Activated CD4-positive, alpha-beta memory T cell treated with anti-CD3 and anti-CD28 coated beads, Interleukin-2, amount 10 ng/mL, durations not matched to agents 7 days and 5 days (primary cell): ENCODE measurements at regions not wholly inside any gene's neighbourhood (a gene's known extent, or its start where the extent isn't known, plus 50 kb on each side); places are given as distances from the start of the nearest gene placed in this dataset.
"Not testable (repeated sequence)": the region's sequence is repeated elsewhere in the genome, so short reads cannot be mapped to it uniquely, and the experiment has no call there.

ENCODE experiments used
- CTCF ChIA-PET: fragments of 350-600 bp; sonication (Branson Sonifier 250); formaldehyde crosslinking; loops from one replicate; lab custom pipeline; 2021; ENCODE audit warnings: antibody characterized with exemption, inconsistent platforms; lab: Charles Lee
- POLR2A ChIA-PET: fragments of 350-600 bp; sonication (Branson Sonifier 250); formaldehyde crosslinking; loops from one replicate; lab custom pipeline; 2021; ENCODE audit warnings: antibody characterized with exemption; lab: Charles Lee
- DNase-seq: peaks from one replicate; pipeline ENCODE4 v3.0.0-alpha.2; 2020
- H3K27ac Mint-ChIP-seq: one replicate; pipeline ENCODE4 v1.8.0; 2021; ENCODE audit warnings: mild to moderate bottlenecking, mixed read lengths
- H3K27me3 Mint-ChIP-seq: one replicate; pipeline ENCODE4 v1.8.0; 2021; ENCODE audit warnings: mixed read lengths
- H3K36me3 Mint-ChIP-seq: one replicate; pipeline ENCODE4 v1.8.0; 2021; ENCODE audit warnings: low read depth, mixed read lengths
- H3K4me1 Mint-ChIP-seq: one replicate; pipeline ENCODE4 v1.8.0; 2021; ENCODE audit warnings: mixed read lengths
- H3K4me3 Mint-ChIP-seq: one replicate; pipeline ENCODE4 v1.8.0; 2021; ENCODE audit warnings: mild to moderate bottlenecking, mixed read lengths
- H3K9me3 Mint-ChIP-seq: one replicate; pipeline ENCODE4 v1.8.0; 2021; ENCODE audit warnings: mixed read lengths

GRCh38 chr2:150323071-150323470, 164.4 kb downstream of the RND3 start:
- H3K27me3 Mint-ChIP-seq, POLR2A ChIA-PET, DNase-seq, H3K27ac Mint-ChIP-seq, CTCF ChIA-PET, H3K4me3 Mint-ChIP-seq, H3K4me1 Mint-ChIP-seq, H3K9me3 Mint-ChIP-seq, H3K36me3 Mint-ChIP-seq: not testable (repeated sequence)

- H3K9me3 Mint-ChIP-seq, result peaks cover 6% of the 10 kb centered on the region
- ChIA-PET POLR2A (no interaction called here), CTCF (no interaction called here)
- H3K27ac Mint-ChIP-seq, result no peak overlapping the region
- DNase-seq, result no peak
- no peaks in the 10 kb centered on the region for H3K36me3 Mint-ChIP-seq
- H3K4me3 Mint-ChIP-seq, result no peak overlapping the region
- H3K4me1 Mint-ChIP-seq, result no peaks in the 10 kb centered on the region
- H3K27me3 Mint-ChIP-seq, result no peaks in the 10 kb centered on the region
Measured at GRCh38 chr2:150320608-150321007, 166.9 kb downstream of the RND3 start.

- Mint-ChIP-seq H3K4me1 (no peaks in the 10 kb centered on the region), H3K27ac (no peak overlapping the region), H3K36me3 (no peaks in the 10 kb centered on the region), H3K9me3 (peaks cover 6% of the 10 kb centered on the region), H3K27me3 (no peaks in the 10 kb centered on the region), H3K4me3 (no peak overlapping the region)
- CTCF ChIA-PET, result no interaction called here
- POLR2A ChIA-PET, result no interaction called here
- DNase-seq, result no peak
Measured at GRCh38 chr2:150319658-150320555, 167.6 kb downstream of the RND3 start.

- H3K9me3 Mint-ChIP-seq, result peaks cover 9% of the 10 kb centered on the region
- no peaks in the 10 kb centered on the region for H3K36me3 Mint-ChIP-seq
- no peak for DNase-seq
- no peaks in the 10 kb centered on the region for H3K4me1 Mint-ChIP-seq
- ChIA-PET CTCF (no interaction called here), POLR2A (no interaction called here)
- no peak overlapping the region for H3K4me3 Mint-ChIP-seq
- no peak overlapping the region for H3K27ac Mint-ChIP-seq
- H3K27me3 Mint-ChIP-seq, result no peaks in the 10 kb centered on the region
Measured at GRCh38 chr2:150319085-150319484, 168.4 kb downstream of the RND3 start.

- POLR2A ChIA-PET, result no interaction called here
- DNase-seq, result no peak
- no peak overlapping the region for H3K27ac Mint-ChIP-seq
- no peaks in the 10 kb centered on the region for H3K4me1 Mint-ChIP-seq
- no peak overlapping the region for H3K4me3 Mint-ChIP-seq
- no peaks in the 10 kb centered on the region for H3K36me3 Mint-ChIP-seq
- CTCF ChIA-PET, result no interaction called here
- H3K9me3 Mint-ChIP-seq, result peaks cover 12% of the 10 kb centered on the region
- H3K27me3 Mint-ChIP-seq, result no peaks in the 10 kb centered on the region
Measured at GRCh38 chr2:150312271-150312670, 175.2 kb downstream of the RND3 start.

- H3K4me1 Mint-ChIP-seq, result no peaks in the 10 kb centered on the region
- POLR2A ChIA-PET, result no interaction called here
- CTCF ChIA-PET, result no interaction called here
- no peak for DNase-seq
- no peak overlapping the region for H3K27ac Mint-ChIP-seq
- H3K4me3 Mint-ChIP-seq, result no peak overlapping the region
- H3K27me3 Mint-ChIP-seq, result no peaks in the 10 kb centered on the region
- H3K9me3 Mint-ChIP-seq, result peaks cover 4% of the 10 kb centered on the region
- H3K36me3 Mint-ChIP-seq, result no peaks in the 10 kb centered on the region
Measured at GRCh38 chr2:150309311-150310080, 178.0 kb downstream of the RND3 start.

GRCh38 chr2:150307258-150307657, 180.2 kb downstream of the RND3 start:
- Mint-ChIP-seq H3K27ac (no peak overlapping the region), H3K4me1 (no peaks in the 10 kb centered on the region), H3K36me3 (no peaks in the 10 kb centered on the region), H3K27me3 (no peaks in the 10 kb centered on the region), H3K4me3 (no peak overlapping the region), H3K9me3 (no peaks in the 10 kb centered on the region)
- POLR2A ChIA-PET, result no interaction called here
- DNase-seq, result no peak
- CTCF ChIA-PET, result no interaction called here

GRCh38 chr2:150303281-150303680, 184.2 kb downstream of the RND3 start:
- no peak for DNase-seq
- H3K36me3 Mint-ChIP-seq, result no peaks in the 10 kb centered on the region
- no peaks in the 10 kb centered on the region for H3K4me1 Mint-ChIP-seq
- no peaks in the 10 kb centered on the region for H3K9me3 Mint-ChIP-seq
- H3K27ac Mint-ChIP-seq, result no peak overlapping the region
- no peak overlapping the region for H3K4me3 Mint-ChIP-seq
- POLR2A ChIA-PET, result no interaction called here
- no peaks in the 10 kb centered on the region for H3K27me3 Mint-ChIP-seq
- CTCF ChIA-PET, result no interaction called here

GRCh38 chr2:150298571-150299305, 188.7 kb downstream of the RND3 start:
- Mint-ChIP-seq H3K27ac (no peak overlapping the region), H3K4me3 (no peak overlapping the region), H3K36me3 (no peaks in the 10 kb centered on the region), H3K9me3 (no peaks in the 10 kb centered on the region), H3K4me1 (no peaks in the 10 kb centered on the region), H3K27me3 (no peaks in the 10 kb centered on the region)
- CTCF ChIA-PET, result no interaction called here
- DNase-seq, result no peak
- POLR2A ChIA-PET, result no interaction called here

- CTCF ChIA-PET, result no interaction called here
- DNase-seq, result no peak
- POLR2A ChIA-PET, result no interaction called here
- Mint-ChIP-seq H3K9me3 (no peaks in the 10 kb centered on the region), H3K27ac (no peak overlapping the region), H3K27me3 (no peaks in the 10 kb centered on the region), H3K4me3 (no peak overlapping the region), H3K4me1 (no peaks in the 10 kb centered on the region), H3K36me3 (no peaks in the 10 kb centered on the region)
Measured at GRCh38 chr2:150296770-150297546, 190.5 kb downstream of the RND3 start.

GRCh38 chr2:150295544-150295943, 191.9 kb downstream of the RND3 start:
- Mint-ChIP-seq H3K4me3 (no peak overlapping the region), H3K4me1 (no peaks in the 10 kb centered on the region), H3K9me3 (no peaks in the 10 kb centered on the region), H3K27me3 (no peaks in the 10 kb centered on the region), H3K27ac (no peak overlapping the region), H3K36me3 (no peaks in the 10 kb centered on the region)
- ChIA-PET POLR2A (no interaction called here), CTCF (no interaction called here)
- no peak for DNase-seq

GRCh38 chr2:150293771-150294170, 193.7 kb downstream of the RND3 start:
- ChIA-PET POLR2A (no interaction called here), CTCF (no interaction called here)
- no peaks in the 10 kb centered on the region for H3K36me3 Mint-ChIP-seq

GRCh38 chr2:150292807-150293206, 194.7 kb downstream of the RND3 start:
- DNase-seq, result no peak
- Mint-ChIP-seq H3K27me3 (no peaks in the 10 kb centered on the region), H3K36me3 (no peaks in the 10 kb centered on the region), H3K4me1 (no peaks in the 10 kb centered on the region), H3K9me3 (no peaks in the 10 kb centered on the region), H3K27ac (no peak overlapping the region), H3K4me3 (no peak overlapping the region)
- ChIA-PET CTCF (no interaction called here), POLR2A (no interaction called here)

More at GRCh38 chr2:150293771-150294170, 193.7 kb downstream of the RND3 start:
- Mint-ChIP-seq H3K4me3 (no peak overlapping the region), H3K9me3 (no peaks in the 10 kb centered on the region), H3K4me1 (no peaks in the 10 kb centered on the region), H3K27me3 (no peaks in the 10 kb centered on the region), H3K27ac (no peak overlapping the region)
- DNase-seq, result no peak
